HG03135 (cell line): ENCODE measurements at regions not wholly inside any gene's neighbourhood (a gene's known extent, or its start where the extent isn't known, plus 50 kb on each side); places are given as distances from the start of the nearest gene placed in this dataset.
"Not testable (repeated sequence)": the region's sequence is repeated elsewhere in the genome, so short reads cannot be mapped to it uniquely, and the experiment has no call there.

Experiments used
- ATAC-seq: cut with Tn5 transposase; IDR thresholded peaks from one replicate; pipeline ENCODE4 v1.9.1; 2021; ENCODE audit warnings: mild to moderate bottlenecking, moderate library complexity; ENCODE audit not compliant: unreplicated experiment

GRCh38 chr2:111602259-111602658 lies 281.7 kb downstream of the ANAPC1 start:
- not testable (repeated sequence) for ATAC-seq

DNA sequence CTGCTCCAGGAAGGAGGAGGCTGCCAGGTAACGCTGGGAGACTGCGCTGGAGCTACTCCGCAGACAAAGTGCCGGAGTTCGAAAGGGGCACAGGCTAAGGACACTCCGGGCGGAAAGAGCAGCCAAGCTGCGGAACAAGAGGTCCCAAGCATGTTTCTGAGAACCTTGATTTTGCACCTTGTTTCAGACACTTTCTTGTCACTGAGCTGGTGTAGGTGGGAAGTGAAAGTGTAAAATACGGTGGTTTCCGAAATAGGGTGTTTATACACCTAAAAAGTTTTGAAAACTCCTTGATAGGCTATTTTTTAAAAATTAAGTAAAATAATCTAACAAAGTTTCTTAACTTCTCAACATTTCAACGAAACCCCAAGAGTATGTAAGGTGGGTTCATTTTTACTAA lies 278.2 kb downstream of the ANAPC1 start:
- not testable (repeated sequence) for ATAC-seq

DNA sequence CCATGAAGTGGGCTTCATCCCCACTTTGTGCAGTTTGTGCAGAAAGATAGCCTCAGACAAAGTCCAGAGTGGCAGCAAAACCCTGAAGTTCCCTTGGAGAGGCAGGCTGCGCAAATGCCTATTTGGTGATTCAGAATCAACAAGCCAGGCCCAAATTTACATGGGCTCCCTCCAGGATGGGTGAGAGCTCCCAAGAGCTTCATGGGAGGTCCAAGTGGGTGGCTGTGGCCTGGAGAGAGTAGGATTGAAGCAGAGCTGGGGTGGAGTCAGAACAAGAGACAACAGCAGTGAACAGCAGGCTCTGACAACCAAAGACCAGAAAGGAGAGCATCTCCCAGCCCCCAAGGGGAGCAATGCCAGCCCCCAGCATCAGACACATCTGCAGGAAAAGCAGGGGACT lies 277.4 kb downstream of the ANAPC1 start:
- not testable (repeated sequence) for ATAC-seq

- ATAC-seq, result not testable (repeated sequence)
Observed at GRCh38 chr2:111609146-111609844, 274.7 kb downstream of the ANAPC1 start.

DNA sequence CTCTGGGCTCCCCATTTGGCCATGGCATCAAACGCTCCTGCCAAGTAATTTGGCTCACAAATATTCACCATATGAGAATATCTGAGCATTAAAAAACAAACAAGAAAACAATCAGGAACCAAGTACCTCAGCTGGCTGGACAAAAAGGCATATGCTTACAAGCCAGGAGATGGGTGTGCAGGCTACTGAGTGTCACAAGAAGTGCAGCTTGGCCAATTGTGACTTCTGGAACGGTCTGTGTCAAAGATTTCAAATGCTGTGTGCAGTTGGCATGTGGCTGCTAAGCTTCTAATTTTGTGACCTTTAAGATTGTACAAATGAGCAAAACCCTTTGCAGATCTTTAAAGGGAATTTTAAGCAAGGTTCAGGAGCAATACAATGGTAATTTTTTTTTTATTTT lies 274.0 kb downstream of the ANAPC1 start:
- not testable (repeated sequence) for ATAC-seq

- no peak for ATAC-seq
Observed at GRCh38 chr2:111616651-111617218, 267.3 kb downstream of the ANAPC1 start.

DNA sequence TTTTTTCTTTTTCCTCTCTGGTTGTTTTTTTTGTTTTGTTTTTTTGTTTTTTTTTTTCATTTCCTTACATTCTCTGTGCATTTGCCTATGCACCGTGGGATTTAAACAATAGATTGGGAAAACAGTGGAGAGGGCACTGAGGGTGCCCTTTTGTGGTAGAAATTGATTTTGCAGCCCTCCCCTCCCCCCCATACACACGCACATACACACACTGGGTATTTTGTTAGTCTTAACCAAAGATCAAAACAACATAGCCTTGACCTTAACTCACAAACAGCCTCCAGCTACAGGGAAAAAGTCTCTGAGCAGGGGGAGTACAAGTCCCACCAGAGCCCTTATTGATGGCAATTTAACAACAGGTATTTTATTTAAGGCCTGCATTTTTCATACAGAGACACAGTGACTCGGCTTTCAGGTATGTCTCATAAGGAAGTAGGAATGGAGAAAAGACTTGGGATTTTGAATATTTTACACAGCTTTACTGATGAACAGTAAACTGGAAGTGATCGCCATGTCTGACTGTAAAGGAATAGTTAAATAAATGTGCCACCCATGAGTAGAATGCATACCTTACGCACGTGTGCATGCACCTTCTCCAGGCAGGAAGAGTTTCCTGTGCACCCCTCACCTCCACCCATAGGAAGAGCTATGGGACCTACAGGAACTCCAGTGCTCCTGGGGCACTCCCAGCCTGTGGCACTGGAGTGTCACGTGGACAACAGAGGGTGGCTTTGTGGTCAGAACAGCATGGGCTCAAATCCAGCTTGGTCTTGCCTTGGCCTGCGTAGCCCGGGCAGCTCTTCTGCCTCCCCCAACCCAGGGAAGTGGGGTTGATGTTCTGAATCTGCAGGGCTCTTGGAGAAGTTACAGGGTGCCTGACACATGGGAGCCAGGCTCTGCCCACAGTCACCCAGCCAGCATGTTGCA lies 266.4 kb downstream of the ANAPC1 start:
- ATAC-seq, result no peak

GRCh38 chr2:111618226-111618977 lies 265.6 kb downstream of the ANAPC1 start:
- no peak for ATAC-seq

- ATAC-seq, result no peak
Observed at GRCh38 chr2:111618978-111619902, 264.8 kb downstream of the ANAPC1 start.

DNA sequence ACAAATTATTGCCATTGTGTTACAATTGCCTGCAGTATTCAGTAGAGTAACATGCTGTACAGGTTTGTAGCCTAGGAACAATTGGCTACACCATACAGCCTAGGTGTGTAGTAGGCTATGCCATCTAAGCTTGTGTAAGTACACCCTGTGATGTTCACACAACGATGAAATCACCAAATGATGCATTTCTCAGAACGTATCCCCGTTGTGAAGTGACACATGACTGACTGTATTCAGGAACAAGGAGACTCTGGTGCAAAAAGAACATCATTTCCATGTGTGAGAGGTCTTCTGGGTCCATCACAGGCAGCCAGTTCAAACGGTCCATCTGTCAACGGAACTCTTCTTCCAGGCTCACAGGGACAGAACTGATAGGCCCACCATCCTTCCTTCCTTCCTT lies 263.7 kb downstream of the ANAPC1 start:
- ATAC-seq, result no peak

DNA sequence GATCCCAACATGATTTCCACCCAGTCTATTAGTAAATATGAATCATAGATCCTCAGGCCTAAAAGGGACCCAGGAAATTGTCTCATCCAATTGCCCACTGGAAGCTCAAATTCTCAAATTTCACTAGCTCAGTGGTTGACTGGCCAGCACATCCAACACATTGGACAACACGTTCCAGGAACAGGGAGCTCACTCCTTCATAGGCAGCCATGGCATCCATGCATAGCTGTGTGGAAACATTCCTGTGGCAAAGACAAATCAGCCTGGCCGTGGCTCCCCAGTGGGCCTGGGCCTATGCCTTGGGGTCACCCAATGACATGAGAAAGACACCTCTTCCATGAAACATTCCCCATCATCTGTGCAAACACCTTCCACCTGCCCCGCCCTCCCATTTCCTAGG lies 261.1 kb downstream of the ANAPC1 start:
- no peak for ATAC-seq

DNA sequence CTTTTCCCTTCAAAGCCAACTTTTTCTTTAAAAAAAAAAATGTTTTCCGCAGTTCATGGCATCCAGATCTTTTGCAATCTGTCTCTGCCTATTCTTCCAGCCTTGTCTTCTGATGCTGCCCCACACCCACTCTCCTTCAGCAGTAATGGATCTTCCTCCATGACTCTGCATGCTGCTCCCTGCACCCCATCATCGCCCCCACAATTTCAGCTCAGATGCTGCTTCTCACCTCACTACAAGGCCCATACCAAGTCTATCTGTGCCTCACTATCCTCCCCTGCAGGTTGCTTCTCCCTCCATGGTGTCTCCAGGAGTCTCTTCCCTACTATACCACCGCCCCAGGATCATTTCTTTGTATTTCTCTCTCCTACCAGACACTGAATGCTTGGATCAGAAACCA lies 260.6 kb downstream of the ANAPC1 start:
- no peak for ATAC-seq

DNA sequence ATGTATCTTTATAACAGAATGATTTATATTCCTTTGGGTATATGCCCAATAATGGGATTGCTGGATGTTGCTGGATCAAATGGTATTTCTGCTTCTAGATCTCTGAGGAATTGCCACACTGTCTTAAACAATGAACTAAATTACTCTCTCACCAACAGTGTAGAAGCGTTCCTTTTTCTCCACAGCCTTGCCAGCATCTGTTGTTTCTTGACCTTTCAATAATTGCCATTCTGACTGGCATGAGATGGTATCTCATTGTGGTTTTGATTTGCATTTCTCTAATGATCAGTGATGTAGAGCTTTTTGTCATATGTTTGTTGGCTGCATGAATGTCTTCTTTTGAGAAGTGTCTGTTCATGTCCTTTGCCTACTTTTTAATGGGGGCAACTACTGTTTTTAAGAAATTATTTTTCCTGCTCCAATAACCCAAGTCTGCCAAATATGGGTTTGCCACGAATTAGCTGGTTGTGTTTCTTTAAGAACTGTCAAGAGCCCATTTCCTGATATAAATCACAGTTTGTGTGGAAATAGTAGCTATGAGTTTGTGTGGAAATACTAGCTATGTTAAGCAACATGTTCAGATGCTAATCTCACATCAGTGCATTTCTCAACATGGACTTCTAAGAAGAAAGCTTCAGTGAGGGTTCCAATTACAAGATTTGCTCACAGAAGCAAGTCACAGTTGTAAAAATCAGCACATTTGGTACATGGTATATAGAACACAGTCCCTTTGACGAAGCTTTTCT lies 259.4 kb downstream of the ANAPC1 start:
- no peak for ATAC-seq

GRCh38 chr2:111625157-111625537 lies 258.8 kb downstream of the ANAPC1 start:
- not testable (repeated sequence) for ATAC-seq

DNA sequence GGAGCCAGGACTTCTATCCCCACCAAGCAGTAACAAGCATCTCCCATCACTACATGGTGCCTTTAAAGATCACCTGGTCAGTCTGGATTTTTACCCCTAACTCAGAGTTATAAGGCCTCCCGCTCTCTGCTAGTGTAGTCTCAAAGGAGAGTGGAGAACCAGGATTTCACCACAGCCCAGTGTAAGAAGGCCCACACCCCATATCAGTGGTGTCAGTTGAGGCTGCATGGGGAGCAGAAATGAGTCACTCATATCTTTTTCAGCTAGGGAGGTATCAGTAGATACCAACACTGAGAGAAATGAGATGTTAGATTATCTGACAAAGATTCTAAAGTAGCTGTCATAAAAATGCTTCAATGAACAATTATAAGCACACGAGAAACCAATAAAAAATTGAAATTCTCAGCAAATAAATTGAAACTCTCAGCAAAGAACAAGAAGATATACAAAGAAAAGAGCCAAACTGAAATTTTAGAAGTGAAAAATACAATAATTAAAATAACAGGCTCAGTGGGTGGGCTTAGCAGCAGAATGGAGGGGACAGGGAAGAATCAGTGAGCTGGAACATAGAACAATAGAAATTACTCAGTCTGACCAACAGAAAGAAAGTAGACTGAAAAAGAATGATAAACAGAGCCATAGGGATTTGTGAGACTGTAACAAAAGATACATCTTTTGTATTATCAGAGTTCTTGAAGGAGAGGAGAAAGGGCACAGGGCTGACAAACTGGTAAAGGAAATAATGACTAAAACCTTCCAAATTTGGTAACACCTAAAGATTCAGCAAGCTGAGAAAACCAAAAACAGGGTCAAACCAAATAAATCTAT lies 257.7 kb downstream of the ANAPC1 start:
- no peak for ATAC-seq

- ATAC-seq, result no peak
Observed at GRCh38 chr2:111626865-111627163, 257.2 kb downstream of the ANAPC1 start.

DNA sequence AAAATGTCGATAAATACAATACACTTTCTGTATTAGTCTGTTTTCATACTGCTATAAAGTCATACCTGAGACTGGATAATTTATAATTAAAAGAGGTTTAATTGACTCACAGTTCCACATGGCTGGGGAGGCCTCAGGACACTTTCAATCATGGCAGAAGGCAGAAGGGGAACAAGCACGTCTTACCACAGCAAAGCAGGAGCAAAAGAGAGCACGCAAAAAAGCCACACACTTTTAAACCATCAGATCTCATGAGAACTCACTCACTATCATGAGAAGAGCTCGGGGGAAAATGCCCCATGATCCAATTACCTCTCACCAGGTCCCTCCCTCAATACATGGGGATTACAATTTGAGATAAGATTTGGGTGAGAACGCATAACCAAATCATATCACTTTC lies 256.7 kb downstream of the ANAPC1 start:
- ATAC-seq, result no peak

- ATAC-seq, result no peak
Observed at GRCh38 chr2:111628221-111628620, 255.8 kb downstream of the ANAPC1 start.

DNA sequence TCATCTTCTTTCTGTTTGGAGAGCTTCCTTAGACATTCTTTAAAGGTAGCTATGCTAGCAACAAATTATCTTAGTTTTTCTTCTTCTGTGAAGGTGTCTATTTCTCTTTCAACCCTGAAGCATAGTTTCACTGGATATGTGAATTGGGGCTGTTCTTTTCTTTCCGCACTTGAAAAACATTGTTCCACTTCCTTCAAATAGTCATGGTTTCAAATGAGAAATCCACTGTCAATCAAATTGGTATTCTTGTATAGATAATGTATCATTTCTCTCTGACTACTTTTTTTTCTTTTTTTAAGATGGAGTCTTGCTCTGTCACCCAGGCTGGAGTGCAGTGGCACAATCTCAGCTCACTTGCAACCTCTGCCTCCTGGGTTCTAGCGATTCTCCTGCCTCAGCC lies 254.0 kb downstream of the ANAPC1 start:
- ATAC-seq, result no peak
